T47D (cell line): ENCODE measurements at regions not wholly inside any gene's neighbourhood (a gene's known extent, or its start where the extent isn't known, plus 50 kb on each side); places are given as distances from the start of the nearest gene placed in this dataset.

Source experiments
- DNase-seq, 2 experiments: peaks; one replicate each; pipeline versions ENCODE4 v3.0.0 to v3.0.0-alpha.2; 2011 to 2012; ENCODE audit warnings: low read depth in 1 of 2, low spot score in 1 of 2
- JUND ChIP-seq: IDR thresholded peaks from 2 replicates; pipeline ENCODE4 v1.6.1; 2012; ENCODE audit warnings: low read depth
- in situ Hi-C: cut with HindIII; loops from 2 replicates; pipeline ENCODE4 v1.10.0; 2016; ENCODE audit warnings: low sequenced_read_pairs, low pct_unique_long_range_greater_than_20kb

- no peak for TF ChIP-seq JUND
- in situ Hi-C loops, result no loop called here
- no peak for DNase-seq
Observed at GRCh38 chr12:91928501-91928900, 217.1 kb downstream of the BTG1 start.

GRCh38 chr12:91926848-91927247 lies 218.8 kb downstream of the BTG1 start:
- in situ Hi-C loops, result no loop called here
- TF ChIP-seq JUND, result peak; percentile 41; the same call in 1 of the 2 replicates
- peak in 1 of 2 experiments; percentile 77 for DNase-seq

- DNase-seq, result no peak
- in situ Hi-C loops, result no loop called here
- TF ChIP-seq JUND, result no peak
Observed at GRCh38 chr12:91924827-91925226, 220.8 kb downstream of the BTG1 start.

DNA sequence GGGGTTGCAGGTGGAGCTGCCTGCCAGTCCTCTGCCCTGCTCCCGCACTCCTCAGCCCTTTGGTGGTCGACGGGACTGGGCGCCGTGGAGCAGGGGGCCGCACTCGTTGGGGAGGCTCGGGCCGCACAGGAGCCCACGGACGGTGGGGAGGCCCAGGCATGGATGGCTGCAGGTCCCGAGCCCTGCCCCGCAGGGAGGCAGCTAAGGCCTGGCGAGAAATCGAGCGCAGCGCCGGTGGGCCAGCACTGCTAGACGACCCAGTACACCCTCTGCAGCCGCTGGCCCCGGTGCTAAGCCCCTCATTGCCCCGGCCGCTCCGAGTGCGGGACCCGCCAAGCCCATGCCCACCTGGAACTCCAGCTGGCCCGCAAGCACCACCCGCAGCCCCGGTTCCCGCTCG lies 221.8 kb downstream of the BTG1 start:
- in situ Hi-C loops, result no loop called here
- no peak for TF ChIP-seq JUND
- DNase-seq, result no peak

GRCh38 chr12:91922674-91923073 lies 223.0 kb downstream of the BTG1 start:
- in situ Hi-C loops, result no loop called here
- no peak for DNase-seq
- TF ChIP-seq JUND, result no peak

DNA sequence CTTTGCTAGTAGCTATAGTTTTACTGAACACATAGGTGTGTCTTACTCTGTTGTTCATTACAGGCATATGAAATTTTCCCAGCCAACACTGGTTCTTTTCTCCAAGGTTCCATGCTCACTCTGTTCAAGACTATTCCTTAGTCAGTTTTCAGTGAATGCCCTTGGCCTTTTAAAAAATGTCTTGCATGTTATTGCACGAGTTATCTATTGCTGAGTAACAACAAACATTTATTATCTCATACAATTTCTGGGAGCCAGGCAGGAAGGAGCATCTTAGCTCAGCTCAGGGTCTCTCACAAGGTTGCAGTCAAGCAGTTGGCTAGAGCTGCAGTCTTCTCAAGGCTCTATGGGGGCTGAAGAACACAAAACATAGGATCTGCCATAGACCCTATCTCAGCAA lies 223.5 kb downstream of the BTG1 start:
- no peak for DNase-seq
- in situ Hi-C loops, result no loop called here
- no peak for TF ChIP-seq JUND

- no peak for TF ChIP-seq JUND
- in situ Hi-C loops, result no loop called here
- no peak for DNase-seq
Observed at GRCh38 chr12:91921555-91921954, 224.1 kb downstream of the BTG1 start.

DNA sequence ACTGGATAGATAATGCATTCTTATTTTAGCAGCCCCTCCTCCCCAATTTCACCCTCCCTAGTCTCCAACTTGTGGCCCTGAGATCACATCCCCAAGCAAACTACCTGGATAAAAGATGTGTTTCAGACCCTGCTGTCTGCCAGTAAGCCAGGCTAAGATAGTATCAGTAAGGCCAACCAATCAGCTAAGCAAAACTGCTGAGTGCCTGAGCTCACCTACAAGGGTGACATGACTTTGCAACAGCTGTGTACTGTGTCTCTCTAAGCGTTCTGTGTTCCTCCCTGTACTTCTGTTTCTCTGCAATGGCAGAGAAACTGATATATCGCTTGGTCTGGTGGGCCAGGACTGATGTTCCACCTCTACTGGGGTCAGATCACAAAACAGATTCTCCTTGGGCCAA lies 224.9 kb downstream of the BTG1 start:
- DNase-seq, result no peak
- in situ Hi-C loops, result no loop called here
- TF ChIP-seq JUND, result no peak

GRCh38 chr12:91920276-91920675 lies 225.4 kb downstream of the BTG1 start:
- DNase-seq, result peak; percentile 28 to 83
- in situ Hi-C loops, result no loop called here
- TF ChIP-seq JUND, result no peak

GRCh38 chr12:91918431-91918830 lies 227.2 kb downstream of the BTG1 start:
- in situ Hi-C loops, result no loop called here
- no peak for TF ChIP-seq JUND
- DNase-seq, result no peak

GRCh38 chr12:91914701-91915100 lies 230.9 kb downstream of the BTG1 start:
- no peak for TF ChIP-seq JUND
- DNase-seq, result no peak
- in situ Hi-C loops, result no loop called here

- in situ Hi-C loops, result no loop called here
- no peak for DNase-seq
- TF ChIP-seq JUND, result no peak
Observed at GRCh38 chr12:91913651-91914050, 232.0 kb downstream of the BTG1 start.

DNA sequence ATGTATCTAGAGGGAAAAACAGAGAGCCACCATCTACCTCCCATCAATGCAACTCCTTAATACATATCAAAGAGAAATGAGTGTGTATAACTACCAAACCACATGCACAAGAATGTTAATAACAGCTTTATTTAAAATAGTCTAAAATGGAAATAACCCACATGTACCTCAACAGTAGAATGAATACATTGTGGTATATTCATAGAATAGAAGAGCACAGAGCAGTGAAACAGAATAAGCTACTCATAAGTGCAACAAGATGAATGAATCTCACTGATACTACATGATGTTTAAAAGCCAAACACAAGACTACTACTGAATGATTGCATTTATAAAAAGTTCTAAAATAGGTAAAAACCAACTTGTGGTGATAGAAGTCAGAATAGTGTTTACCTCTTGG lies 232.5 kb downstream of the BTG1 start:
- DNase-seq, result no peak
- no peak for TF ChIP-seq JUND
- in situ Hi-C loops, result no loop called here

DNA sequence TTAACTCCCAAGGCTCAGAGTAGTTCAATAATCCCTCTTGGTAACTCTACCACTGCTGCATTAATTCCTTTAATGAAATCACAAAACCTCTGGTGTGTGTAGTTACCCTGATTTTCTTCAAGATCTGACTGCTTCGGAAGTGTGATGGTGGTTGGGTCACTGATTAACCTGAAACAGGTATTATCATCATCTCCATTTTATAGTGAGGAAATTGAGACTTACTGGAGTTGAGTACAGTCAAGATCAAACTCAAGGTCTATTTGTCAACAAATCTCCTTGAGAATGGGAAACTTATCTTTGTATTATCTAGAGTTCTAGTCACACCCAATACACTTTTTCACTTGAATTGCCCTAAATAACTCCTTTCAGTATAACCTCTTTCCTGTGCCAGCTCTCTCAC lies 233.5 kb downstream of the BTG1 start:
- in situ Hi-C loops, result no loop called here
- no peak for DNase-seq
- TF ChIP-seq JUND, result no peak
